Fibroblast of lung (primary cell): ENCODE measurements at regions not wholly inside any gene's neighbourhood (a gene's known extent, or its start where the extent isn't known, plus 50 kb on each side); places are given as distances from the start of the nearest gene placed in this dataset.

Source experiments
- DNase-seq, 2 donors: peaks; one replicate each; pipeline versions ENCODE4 v3.0.0 to v3.0.0-alpha.2; 2010; ENCODE audit warnings: low read depth in 2 of 2
- H2AFZ ChIP-seq: 2 replicates; pipeline ENCODE4 v1.5.1; 2012; ENCODE audit warnings: low read length, control low read depth, inconsistent platforms
- H3K27ac ChIP-seq: 2 replicates; pipeline ENCODE4 v1.5.1; 2011; ENCODE audit warnings: low read length, control low read depth; ENCODE audit not compliant: insufficient read depth
- H3K27me3 ChIP-seq: 2 replicates; pipeline ENCODE4 v1.5.1; 2011; ENCODE audit warnings: mild to moderate bottlenecking, low read length; ENCODE audit not compliant: control insufficient read depth, insufficient read depth
- H3K36me3 ChIP-seq: 2 replicates; pipeline ENCODE4 v1.5.1; 2011; ENCODE audit warnings: low read length; ENCODE audit not compliant: control insufficient read depth, insufficient read depth
- H3K4me1 ChIP-seq: 2 replicates; pipeline ENCODE4 v1.5.1; 2011; ENCODE audit warnings: low read length; ENCODE audit not compliant: control insufficient read depth, insufficient read depth; ENCODE audit errors: extremely low read depth
- H3K4me2 ChIP-seq: 2 replicates; pipeline ENCODE4 v1.5.1; 2011; ENCODE audit warnings: low read length, control low read depth; ENCODE audit not compliant: insufficient read depth; ENCODE audit errors: extremely low read depth
- H3K4me3 ChIP-seq, 4 experiments: fragments of 200-600 bp in 1 of 4; sonication (generic) in 1 of 4; replicated peaks in 1 of 4; 2 replicates each; pipeline ENCODE4 v1.5.1; 2011 to 2016; ENCODE audit warnings: low read length in 4 of 4, low read depth in 3 of 4, mild to moderate bottlenecking in 3 of 4, control low read depth in 2 of 4, inconsistent platforms in 1 of 4, mixed read lengths in 1 of 4; ENCODE audit not compliant: insufficient read depth in 1 of 4; ENCODE audit errors: control extremely low read depth in 1 of 4
- H3K79me2 ChIP-seq: 2 replicates; pipeline ENCODE4 v1.5.1; 2012; ENCODE audit warnings: mild to moderate bottlenecking, low read length, inconsistent platforms; ENCODE audit not compliant: control insufficient read depth, insufficient read depth
- H3K9ac ChIP-seq: 2 replicates; pipeline ENCODE4 v1.5.1; 2011; ENCODE audit warnings: mild to moderate bottlenecking, low read length, control low read depth; ENCODE audit not compliant: insufficient read depth
- H3K9me3 ChIP-seq: 2 replicates; pipeline ENCODE4 v1.5.1; 2012; ENCODE audit warnings: low read depth, low read length; ENCODE audit not compliant: control insufficient read depth, insufficient read depth
- H4K20me1 ChIP-seq: 2 replicates; pipeline ENCODE4 v1.5.1; 2011; ENCODE audit warnings: low read length; ENCODE audit not compliant: control insufficient read depth, insufficient read depth; ENCODE audit errors: extremely low read depth
- EZH2 ChIP-seq: IDR thresholded peaks from 2 replicates; pipeline ENCODE4 v1.5.1; 2012; ENCODE audit warnings: low read length, control low read depth, mild to moderate bottlenecking; ENCODE audit errors: missing control alignments
- TF ChIP-seq, protein P1 (sequence below), 2 donors: IDR thresholded peaks in 1 of 2; conservative IDR thresholded peaks in 1 of 2; 1 replicate in 1 of 2; 2 replicates in 1 of 2; pipeline ENCODE4 v1.5.1; 2011 to 2012; ENCODE audit warnings: low read length in 2 of 2, control low read depth in 1 of 2, inconsistent platforms in 1 of 2, low read depth in 1 of 2, mild to moderate bottlenecking in 1 of 2

GRCh38 chr2:57908736-57909161 is 137.9 kb upstream of the VRK2 start:
- Histone ChIP-seq H3K79me2 (no peaks in the 10 kb centered on the region), H4K20me1 (no peaks in the 10 kb centered on the region), H3K27me3 (no peaks in the 10 kb centered on the region), H3K4me3 (no peak overlapping the region), H2AFZ (no peak overlapping the region), H3K9me3 (no peaks in the 10 kb centered on the region), H3K36me3 (no peaks in the 10 kb centered on the region), H3K9ac (no peak overlapping the region), H3K4me2 (no peak overlapping the region), H3K27ac (no peak overlapping the region), H3K4me1 (no peaks in the 10 kb centered on the region)
- DNase-seq: no peak
- TF ChIP-seq EZH2: no peak
- TF ChIP-seq, protein P1, sequence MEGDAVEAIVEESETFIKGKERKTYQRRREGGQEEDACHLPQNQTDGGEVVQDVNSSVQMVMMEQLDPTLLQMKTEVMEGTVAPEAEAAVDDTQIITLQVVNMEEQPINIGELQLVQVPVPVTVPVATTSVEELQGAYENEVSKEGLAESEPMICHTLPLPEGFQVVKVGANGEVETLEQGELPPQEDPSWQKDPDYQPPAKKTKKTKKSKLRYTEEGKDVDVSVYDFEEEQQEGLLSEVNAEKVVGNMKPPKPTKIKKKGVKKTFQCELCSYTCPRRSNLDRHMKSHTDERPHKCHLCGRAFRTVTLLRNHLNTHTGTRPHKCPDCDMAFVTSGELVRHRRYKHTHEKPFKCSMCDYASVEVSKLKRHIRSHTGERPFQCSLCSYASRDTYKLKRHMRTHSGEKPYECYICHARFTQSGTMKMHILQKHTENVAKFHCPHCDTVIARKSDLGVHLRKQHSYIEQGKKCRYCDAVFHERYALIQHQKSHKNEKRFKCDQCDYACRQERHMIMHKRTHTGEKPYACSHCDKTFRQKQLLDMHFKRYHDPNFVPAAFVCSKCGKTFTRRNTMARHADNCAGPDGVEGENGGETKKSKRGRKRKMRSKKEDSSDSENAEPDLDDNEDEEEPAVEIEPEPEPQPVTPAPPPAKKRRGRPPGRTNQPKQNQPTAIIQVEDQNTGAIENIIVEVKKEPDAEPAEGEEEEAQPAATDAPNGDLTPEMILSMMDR (conservative IDR thresholded peaks at IDR 0.05 in 1 of 2, IDR thresholded peaks at IDR 0.05 in 1 of 2; ENCODE audit: low read depth in 1 of 2, low read length in 2 of 2): no peak

GRCh38 chr2:57918126-57918525 is 128.5 kb upstream of the VRK2 start:
- H3K27ac ChIP-seq: no peak overlapping the region
- no peaks in the 10 kb centered on the region for H3K27me3 ChIP-seq
- H2AFZ ChIP-seq: no peak overlapping the region
- no peaks in the 10 kb centered on the region for H3K36me3 ChIP-seq
- H3K4me1 ChIP-seq: no peaks in the 10 kb centered on the region
- DNase-seq: no peak
- TF ChIP-seq, protein P1 (conservative IDR thresholded peaks at IDR 0.05 in 1 of 2, IDR thresholded peaks at IDR 0.05 in 1 of 2; ENCODE audit: low read depth in 1 of 2, low read length in 2 of 2): no peak
- H3K9ac ChIP-seq: no peak overlapping the region
- no peaks in the 10 kb centered on the region for H3K79me2 ChIP-seq
- H3K4me3 ChIP-seq: no peak overlapping the region
- H4K20me1 ChIP-seq: no peaks in the 10 kb centered on the region
- H3K4me2 ChIP-seq: no peak overlapping the region
- H3K9me3 ChIP-seq: no peaks in the 10 kb centered on the region

DNA sequence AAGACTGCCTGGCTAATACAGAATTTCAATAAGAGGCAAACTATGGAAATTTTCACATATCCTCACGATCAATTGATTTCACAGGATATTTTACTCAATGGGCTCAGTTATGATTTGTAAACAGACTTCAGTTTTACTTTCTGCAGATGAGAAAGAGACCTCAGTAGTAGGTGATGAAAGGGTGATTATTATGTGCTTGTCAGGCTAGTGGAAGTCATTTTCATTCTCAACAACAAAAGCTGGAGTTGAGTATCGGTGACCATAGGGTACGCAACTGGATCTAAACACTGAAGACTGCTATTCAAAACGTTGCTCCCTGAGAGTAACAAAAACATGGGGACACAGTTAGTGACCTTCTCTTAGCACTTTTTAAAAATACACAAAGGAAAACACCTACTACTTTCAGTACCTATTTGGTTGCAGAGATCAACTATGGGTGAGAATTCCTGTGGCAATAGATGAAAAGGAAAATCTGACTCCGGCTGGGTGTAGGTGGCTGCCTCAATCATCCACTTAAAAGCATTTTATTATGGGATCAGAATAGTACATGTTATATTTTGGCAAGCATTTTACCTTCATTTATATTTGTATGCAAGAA is 126.2 kb upstream of the VRK2 start:
- Histone ChIP-seq H3K9me3 (no peaks in the 10 kb centered on the region), H3K36me3 (no peaks in the 10 kb centered on the region), H3K27me3 (no peaks in the 10 kb centered on the region), H3K27ac (no peak overlapping the region), H3K4me1 (no peaks in the 10 kb centered on the region), H3K79me2 (no peaks in the 10 kb centered on the region), H4K20me1 (no peaks in the 10 kb centered on the region), H3K4me3 (no peak overlapping the region), H3K9ac (no peak overlapping the region), H2AFZ (no peak overlapping the region), H3K4me2 (no peak overlapping the region)
- DNase-seq: no peak
- TF ChIP-seq, protein P1 (conservative IDR thresholded peaks at IDR 0.05 in 1 of 2, IDR thresholded peaks at IDR 0.05 in 1 of 2; ENCODE audit: low read depth in 1 of 2, low read length in 2 of 2): no peak
- TF ChIP-seq EZH2: no peak
